Upper lobe of right lung (tissue), 1 donor: ENCODE measurements at regions not wholly inside any gene's neighbourhood (a gene's known extent, or its start where the extent isn't known, plus 50 kb on each side); places are given as distances from the start of the nearest gene placed in this dataset.
A peak's percentile ranks its signal among the peaks of the same experiment; 100 is the strongest.

Experiments used
- ATAC-seq: fragments of 200-7000 bp; cut with Tn5 transposase; one replicate; pipeline ENCODE4 v1.9.1; 2020; ENCODE audit warnings: mild to moderate bottlenecking, moderate library complexity
- DNase-seq: peaks from one replicate; pipeline ENCODE4 v3.0.0-alpha.2; 2020
- H3K27ac ChIP-seq: fragments of 200-600 bp; one replicate; pipeline ENCODE4 v1.8.0; 2022
- H3K27me3 ChIP-seq: fragments of 200-600 bp; one replicate; pipeline ENCODE4 v1.8.0; 2022; ENCODE audit warnings: mild to moderate bottlenecking
- H3K36me3 ChIP-seq: fragments of 200-600 bp; one replicate; pipeline ENCODE4 v1.8.0; 2022
- H3K4me1 ChIP-seq: fragments of 200-600 bp; one replicate; pipeline ENCODE4 v1.8.0; 2022
- H3K4me3 ChIP-seq: fragments of 200-600 bp; one replicate; pipeline ENCODE4 v1.8.0; 2022; ENCODE audit warnings: mild to moderate bottlenecking
- H3K9me3 ChIP-seq: fragments of 200-600 bp; one replicate; pipeline ENCODE4 v1.8.0; 2022
- CTCF ChIP-seq: fragments of 200-600 bp; IDR thresholded peaks from one replicate; pipeline ENCODE4 v1.8.0; 2022; ENCODE audit warnings: antibody characterized with exemption
- intact Hi-C: fragments of 100-400 bp; cut with DNase I; formaldehyde crosslinking; loops from one replicate; pipeline ENCODE4 v1.11.0; 2022
- donor health status: DM: no; HTN: yes; CAD: no; lungs with severe emphysema.

GRCh38 chr20:39359981-39360620 is 398.0 kb downstream of the DHX35 start:
- Histone ChIP-seq H3K4me1 (peaks cover 5% of the 10 kb centered on the region), H3K4me3 (no peak overlapping the region), H3K27ac (no peak overlapping the region), H3K36me3 (no peaks in the 10 kb centered on the region), H3K27me3 (no peaks in the 10 kb centered on the region), H3K9me3 (no peaks in the 10 kb centered on the region)
- DNase-seq = no peak
- TF ChIP-seq CTCF = no peak
- no peak for ATAC-seq
- intact Hi-C loops = no loop called here

GRCh38 chr20:39358052-39358451 is 395.9 kb downstream of the DHX35 start:
- peak; percentile 72 for ATAC-seq

GRCh38 chr20:39356908-39357307 is 394.8 kb downstream of the DHX35 start:
- DNase-seq (no peak), ATAC-seq (peak; percentile 22)
- Histone ChIP-seq H3K36me3 (no peaks in the 10 kb centered on the region), H3K9me3 (no peaks in the 10 kb centered on the region), H3K27me3 (no peaks in the 10 kb centered on the region), H3K27ac (no peak overlapping the region), H3K4me3 (no peak overlapping the region), H3K4me1 (peaks cover 5% of the 10 kb centered on the region)
- no peak for TF ChIP-seq CTCF
- intact Hi-C loops = no loop called here

More at GRCh38 chr20:39358052-39358451, 395.9 kb downstream of the DHX35 start:
- no peaks in the 10 kb centered on the region for H3K27me3 ChIP-seq
- H3K9me3 ChIP-seq = no peaks in the 10 kb centered on the region
- peaks cover 5% of the 10 kb centered on the region for H3K4me1 ChIP-seq
- H3K4me3 ChIP-seq = no peak overlapping the region
- no peak for DNase-seq
- H3K27ac ChIP-seq = no peak overlapping the region
- no peak for TF ChIP-seq CTCF
- intact Hi-C loops = no loop called here
- no peaks in the 10 kb centered on the region for H3K36me3 ChIP-seq

GRCh38 chr20:39349240-39349639 is 387.1 kb downstream of the DHX35 start:
- no peak for DNase-seq
- no peak for ATAC-seq
- Histone ChIP-seq H3K27me3 (no peaks in the 10 kb centered on the region), H3K27ac (no peak overlapping the region), H3K36me3 (no peaks in the 10 kb centered on the region), H3K4me3 (no peak overlapping the region), H3K9me3 (peaks cover 6% of the 10 kb centered on the region), H3K4me1 (no peaks in the 10 kb centered on the region)
- intact Hi-C loops = no loop called here
- no peak for TF ChIP-seq CTCF

- no peak for TF ChIP-seq CTCF
- H3K27me3 ChIP-seq = no peaks in the 10 kb centered on the region
- peaks cover 6% of the 10 kb centered on the region for H3K9me3 ChIP-seq
- H3K36me3 ChIP-seq = no peaks in the 10 kb centered on the region
- H3K4me1 ChIP-seq = no peaks in the 10 kb centered on the region
- no peak for DNase-seq
- intact Hi-C loops = no loop called here
- no peak overlapping the region for H3K4me3 ChIP-seq
- ATAC-seq = no peak
- no peak overlapping the region for H3K27ac ChIP-seq
These were observed 385.5 kb downstream of the DHX35 start for GRCh38 chr20:39347626-39348025.

- DNase-seq (no peak), ATAC-seq (no peak)
- Histone ChIP-seq H3K36me3 (no peaks in the 10 kb centered on the region), H3K27me3 (no peaks in the 10 kb centered on the region), H3K9me3 (no peaks in the 10 kb centered on the region), H3K4me1 (no peaks in the 10 kb centered on the region), H3K27ac (no peak overlapping the region), H3K4me3 (no peak overlapping the region)
- no peak for TF ChIP-seq CTCF
- intact Hi-C loops = no loop called here
These were observed 380.3 kb downstream of the DHX35 start for GRCh38 chr20:39342463-39342862.
